MM.1S (cell line): ENCODE measurements at regions not wholly inside any gene's neighbourhood (a gene's known extent, or its start where the extent isn't known, plus 50 kb on each side); places are given as distances from the start of the nearest gene placed in this dataset.

Experiments
- EZH2 ChIP-seq: fragments of 300-600 bp; sonication (generic); optimal IDR thresholded peaks from 2 replicates; pipeline ENCODE3; 2017; ENCODE audit warnings: low read depth, mild to moderate bottlenecking, antibody characterized with exemption, low read length, mixed read lengths
- TF ChIP-seq, protein P1 (sequence below): fragments of 300-600 bp; sonication (generic); IDR thresholded peaks from 2 replicates; pipeline ENCODE4 v1.5.1; 2016; ENCODE audit warnings: antibody characterized with exemption, low read length, mixed read lengths

DNA sequence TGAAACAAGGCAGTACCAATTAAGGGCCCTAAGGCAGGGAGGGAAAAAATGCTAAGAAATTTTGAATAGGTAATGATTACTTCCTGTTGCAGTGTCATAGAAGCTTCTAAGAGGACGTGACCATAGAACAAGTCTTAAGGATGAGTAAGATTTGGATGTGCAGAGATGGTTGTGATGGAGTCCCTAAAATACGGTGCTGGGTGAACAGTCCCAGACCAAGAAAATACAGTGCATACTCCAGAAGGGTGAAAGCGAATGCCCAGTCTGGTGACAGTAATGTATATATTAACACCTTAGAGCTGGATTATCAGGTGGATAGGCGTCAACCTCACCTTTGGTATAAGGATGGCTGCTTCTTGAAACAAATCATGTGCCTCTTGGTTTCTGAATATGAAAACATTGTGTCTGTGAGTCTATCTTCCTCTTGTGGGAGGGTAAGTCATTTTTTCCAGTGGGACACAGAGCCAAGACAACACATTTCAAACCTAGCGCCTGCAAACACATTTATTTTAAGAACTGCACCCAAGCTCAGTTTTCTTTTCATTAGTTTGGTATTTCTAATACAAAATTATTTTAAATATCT, 101.2 kb upstream of the TP63 start:
- no peak for TF ChIP-seq EZH2
- TF ChIP-seq, protein P1, sequence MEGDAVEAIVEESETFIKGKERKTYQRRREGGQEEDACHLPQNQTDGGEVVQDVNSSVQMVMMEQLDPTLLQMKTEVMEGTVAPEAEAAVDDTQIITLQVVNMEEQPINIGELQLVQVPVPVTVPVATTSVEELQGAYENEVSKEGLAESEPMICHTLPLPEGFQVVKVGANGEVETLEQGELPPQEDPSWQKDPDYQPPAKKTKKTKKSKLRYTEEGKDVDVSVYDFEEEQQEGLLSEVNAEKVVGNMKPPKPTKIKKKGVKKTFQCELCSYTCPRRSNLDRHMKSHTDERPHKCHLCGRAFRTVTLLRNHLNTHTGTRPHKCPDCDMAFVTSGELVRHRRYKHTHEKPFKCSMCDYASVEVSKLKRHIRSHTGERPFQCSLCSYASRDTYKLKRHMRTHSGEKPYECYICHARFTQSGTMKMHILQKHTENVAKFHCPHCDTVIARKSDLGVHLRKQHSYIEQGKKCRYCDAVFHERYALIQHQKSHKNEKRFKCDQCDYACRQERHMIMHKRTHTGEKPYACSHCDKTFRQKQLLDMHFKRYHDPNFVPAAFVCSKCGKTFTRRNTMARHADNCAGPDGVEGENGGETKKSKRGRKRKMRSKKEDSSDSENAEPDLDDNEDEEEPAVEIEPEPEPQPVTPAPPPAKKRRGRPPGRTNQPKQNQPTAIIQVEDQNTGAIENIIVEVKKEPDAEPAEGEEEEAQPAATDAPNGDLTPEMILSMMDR = no peak
